GM21619 (cell line): ENCODE measurements at regions not wholly inside any gene's neighbourhood (a gene's known extent, or its start where the extent isn't known, plus 50 kb on each side); places are given as distances from the start of the nearest gene placed in this dataset.
A peak's percentile ranks its signal among the peaks of the same experiment; 100 is the strongest.

Experiments used
- ATAC-seq: cut with Tn5 transposase; IDR thresholded peaks from one replicate; pipeline ENCODE4 v1.9.1; 2021; ENCODE audit not compliant: unreplicated experiment

- ATAC-seq: no peak
Observed at GRCh38 chr20:21653628-21654027, 51.8 kb upstream of the PAX1 start.

- no peak for ATAC-seq
Observed at GRCh38 chr20:21643417-21643816, 62.0 kb upstream of the PAX1 start.

- ATAC-seq: no peak
Observed at GRCh38 chr20:21640556-21640955, 64.9 kb upstream of the PAX1 start.

GRCh38 chr20:21633829-21634228 is 71.6 kb upstream of the PAX1 start:
- ATAC-seq: no peak

GRCh38 chr20:21632735-21633053 is 72.8 kb upstream of the PAX1 start:
- no peak for ATAC-seq

- no peak for ATAC-seq
Observed at GRCh38 chr20:21632031-21632734, 73.3 kb upstream of the PAX1 start.

- no peak for ATAC-seq
Observed at GRCh38 chr20:21628800-21629199, 76.7 kb upstream of the PAX1 start.

GRCh38 chr20:21623781-21624094 is 81.7 kb upstream of the PAX1 start:
- no peak for ATAC-seq

GRCh38 chr20:21623074-21623780 is 82.2 kb upstream of the PAX1 start:
- no peak for ATAC-seq

- ATAC-seq: no peak
Observed at GRCh38 chr20:21622097-21622857, 83.2 kb upstream of the PAX1 start.

GRCh38 chr20:21618759-21619416 is 86.6 kb upstream of the PAX1 start:
- ATAC-seq: no peak

GRCh38 chr20:21615617-21616080 is 89.8 kb upstream of the PAX1 start:
- peak; percentile 60 for ATAC-seq

GRCh38 chr20:21614980-21615379 is 90.5 kb upstream of the PAX1 start:
- ATAC-seq: no peak

GRCh38 chr20:21613512-21613911 is 92.0 kb upstream of the PAX1 start:
- no peak for ATAC-seq

- no peak for ATAC-seq
Observed at GRCh38 chr20:21609981-21610380, 95.5 kb upstream of the PAX1 start.

GRCh38 chr20:21609221-21609620 is 95.4 kb upstream of the NKX2-2 start:
- ATAC-seq: no peak

GRCh38 chr20:21608777-21609176 is 94.9 kb upstream of the NKX2-2 start:
- ATAC-seq: no peak

- no peak for ATAC-seq
Observed at GRCh38 chr20:21607971-21608725, 94.3 kb upstream of the NKX2-2 start.

- no peak for ATAC-seq
Observed at GRCh38 chr20:21601799-21602198, 87.9 kb upstream of the NKX2-2 start.

- no peak for ATAC-seq
Observed at GRCh38 chr20:21586682-21587081, 72.8 kb upstream of the NKX2-2 start.
